ENCODE measurements at regions not wholly inside any gene's neighbourhood (a gene's known extent, or its start where the extent isn't known, plus 50 kb on each side); places are given as distances from the start of the nearest gene placed in this dataset.

GRCh38 chr22:27386186-27386585 is 415.4 kb downstream of the MN1 start:
- no peak for DNase-seq (ENCODE audit: low read depth)

- DNase-seq (ENCODE audit: low read depth) = no peak
Measured at GRCh38 chr22:27387561-27387960, 414.0 kb downstream of the MN1 start.

GRCh38 chr22:27388090-27388600 is 413.4 kb downstream of the MN1 start:
- no peak for DNase-seq (ENCODE audit: low read depth)

- DNase-seq (ENCODE audit: low read depth) = no peak
Measured at GRCh38 chr22:27389727-27390075, 411.9 kb downstream of the MN1 start.

GRCh38 chr22:27391092-27391770 is 410.3 kb downstream of the MN1 start:
- DNase-seq (ENCODE audit: low read depth) = no peak

- DNase-seq (ENCODE audit: low read depth) = no peak
Measured at GRCh38 chr22:27393371-27393770, 408.2 kb downstream of the MN1 start.

- no peak for DNase-seq (ENCODE audit: low read depth)
Measured at GRCh38 chr22:27394806-27395404, 406.7 kb downstream of the MN1 start.

GRCh38 chr22:27397036-27397953 is 404.3 kb downstream of the MN1 start:
- DNase-seq (ENCODE audit: low read depth) = no peak

- DNase-seq (ENCODE audit: low read depth) = peak; percentile 35
Measured at GRCh38 chr22:27397954-27398342, 403.6 kb downstream of the MN1 start.

- no peak for DNase-seq (ENCODE audit: low read depth)
Measured at GRCh38 chr22:27399161-27399560, 402.4 kb downstream of the MN1 start.

GRCh38 chr22:27400811-27401210 is 400.7 kb downstream of the MN1 start:
- DNase-seq (ENCODE audit: low read depth) = no peak

- no peak for DNase-seq (ENCODE audit: low read depth)
Measured at GRCh38 chr22:27401321-27401720, 400.2 kb downstream of the MN1 start.

GRCh38 chr22:27404441-27404840 is 397.1 kb downstream of the MN1 start:
- DNase-seq (ENCODE audit: low read depth) = no peak

GRCh38 chr22:27405672-27406388 is 395.7 kb downstream of the MN1 start:
- no peak for DNase-seq (ENCODE audit: low read depth)

GRCh38 chr22:27406389-27406861 is 395.1 kb downstream of the MN1 start:
- no peak for DNase-seq (ENCODE audit: low read depth)

GRCh38 chr22:27407369-27407985 is 394.1 kb downstream of the MN1 start:
- no peak for DNase-seq (ENCODE audit: low read depth)

GRCh38 chr22:27408068-27408467 is 393.5 kb downstream of the MN1 start:
- no peak for DNase-seq (ENCODE audit: low read depth)

- DNase-seq (ENCODE audit: low read depth) = no peak
Measured at GRCh38 chr22:27409299-27409698, 392.3 kb downstream of the MN1 start.

- DNase-seq (ENCODE audit: low read depth) = no peak
Measured at GRCh38 chr22:27412866-27413445, 388.6 kb downstream of the MN1 start.

- no peak for DNase-seq (ENCODE audit: low read depth)
Measured at GRCh38 chr22:27413702-27414101, 387.9 kb downstream of the MN1 start.

Measured in GM04504 (cell line).